ENCODE measurements at regions not wholly inside any gene's neighbourhood (a gene's known extent, or its start where the extent isn't known, plus 50 kb on each side); places are given as distances from the start of the nearest gene placed in this dataset.

- no peak overlapping the region for H3K9ac ChIP-seq (ENCODE audit: low read length)
- no peak overlapping the region for H3K4me2 ChIP-seq (ENCODE audit: low read depth, low read length)
Observed at GRCh38 chr3:43177085-43177484, 71.2 kb upstream of the POMGNT2 start.

GRCh38 chr3:43176666-43177065 is 70.8 kb upstream of the POMGNT2 start:
- no peak for DNase-seq

More at GRCh38 chr3:43177085-43177484, 71.2 kb upstream of the POMGNT2 start:
- Histone ChIP-seq H4K20me1 (ENCODE audit: insufficient read depth, low read length) (no peaks in the 10 kb centered on the region), H3F3A (ENCODE audit: insufficient read depth, low read length) (peaks cover 9% of the 10 kb centered on the region; the same call in 1 of the 2 replicates), H2AFZ (ENCODE audit: low read length) (no peak overlapping the region), H3K27me3 (replicated peaks; ENCODE audit: insufficient read depth, low read length) (no peaks in the 10 kb centered on the region), H3K79me2 (ENCODE audit: low read length) (no peaks in the 10 kb centered on the region), H3K36me3 (replicated peaks; ENCODE audit: insufficient read depth, low read length) (no peaks in the 10 kb centered on the region), H3K4me1 (ENCODE audit: low read length) (peaks cover 27% of the 10 kb centered on the region), H3K9me2 (replicated peaks; ENCODE audit: insufficient read depth, low read length) (no peaks in the 10 kb centered on the region), H3K9me3 (replicated peaks; ENCODE audit: insufficient read depth, low read length) (no peaks in the 10 kb centered on the region), H3K27ac (ENCODE audit: low read length) (no peak overlapping the region), H3K4me3 (ENCODE audit: low read length) (no peak overlapping the region)
- TF ChIP-seq EZH2 (optimal IDR thresholded peaks at IDR 0.05; ENCODE audit: low read depth, low read length) (no peak), CTCF (IDR thresholded peaks at IDR 0.05; ENCODE audit: low read length) (no peak), EZH2phosphoT487 (IDR thresholded peaks at IDR 0.05; ENCODE audit: low read length) (no peak)
- no peak for DNase-seq

GRCh38 chr3:43175541-43175940 is 69.7 kb upstream of the POMGNT2 start:
- Histone ChIP-seq H3K4me3 (ENCODE audit: low read length) (no peak overlapping the region), H3K27me3 (replicated peaks; ENCODE audit: insufficient read depth, low read length) (no peaks in the 10 kb centered on the region), H3K9ac (ENCODE audit: low read length) (no peak overlapping the region), H2AFZ (ENCODE audit: low read length) (no peak overlapping the region), H3K27ac (ENCODE audit: low read length) (no peak overlapping the region), H3K9me3 (replicated peaks; ENCODE audit: insufficient read depth, low read length) (no peaks in the 10 kb centered on the region), H3K4me1 (ENCODE audit: low read length) (peaks cover 18% of the 10 kb centered on the region), H3K9me2 (replicated peaks; ENCODE audit: insufficient read depth, low read length) (no peaks in the 10 kb centered on the region), H3K4me2 (ENCODE audit: low read depth, low read length) (no peak overlapping the region), H4K20me1 (ENCODE audit: insufficient read depth, low read length) (no peaks in the 10 kb centered on the region), H3K36me3 (replicated peaks; ENCODE audit: insufficient read depth, low read length) (no peaks in the 10 kb centered on the region), H3K79me2 (ENCODE audit: low read length) (no peaks in the 10 kb centered on the region), H3F3A (ENCODE audit: insufficient read depth, low read length) (peaks cover 8% of the 10 kb centered on the region; the same call in 1 of the 2 replicates)
- no peak for DNase-seq
- no peak for TF ChIP-seq EZH2 (optimal IDR thresholded peaks at IDR 0.05; ENCODE audit: low read depth, low read length)
- no peak for TF ChIP-seq EZH2phosphoT487 (IDR thresholded peaks at IDR 0.05; ENCODE audit: low read length)
- no peak for TF ChIP-seq CTCF (IDR thresholded peaks at IDR 0.05; ENCODE audit: low read length)

More at GRCh38 chr3:43176666-43177065, 70.8 kb upstream of the POMGNT2 start:
- Histone ChIP-seq H3F3A (ENCODE audit: insufficient read depth, low read length) (peaks cover 9% of the 10 kb centered on the region; the same call in 1 of the 2 replicates), H4K20me1 (ENCODE audit: insufficient read depth, low read length) (no peaks in the 10 kb centered on the region), H3K27me3 (replicated peaks; ENCODE audit: insufficient read depth, low read length) (no peaks in the 10 kb centered on the region), H3K4me3 (ENCODE audit: low read length) (no peak overlapping the region), H3K79me2 (ENCODE audit: low read length) (no peaks in the 10 kb centered on the region), H3K4me1 (ENCODE audit: low read length) (peaks cover 27% of the 10 kb centered on the region), H3K4me2 (ENCODE audit: low read depth, low read length) (no peak overlapping the region), H3K9ac (ENCODE audit: low read length) (no peak overlapping the region), H2AFZ (ENCODE audit: low read length) (no peak overlapping the region), H3K9me2 (replicated peaks; ENCODE audit: insufficient read depth, low read length) (no peaks in the 10 kb centered on the region), H3K27ac (ENCODE audit: low read length) (no peak overlapping the region), H3K36me3 (replicated peaks; ENCODE audit: insufficient read depth, low read length) (no peaks in the 10 kb centered on the region), H3K9me3 (replicated peaks; ENCODE audit: insufficient read depth, low read length) (no peaks in the 10 kb centered on the region)
- no peak for TF ChIP-seq EZH2phosphoT487 (IDR thresholded peaks at IDR 0.05; ENCODE audit: low read length)
- TF ChIP-seq CTCF (IDR thresholded peaks at IDR 0.05; ENCODE audit: low read length) = no peak
- TF ChIP-seq EZH2 (optimal IDR thresholded peaks at IDR 0.05; ENCODE audit: low read depth, low read length) = no peak

All from MM.1S (cell line).